OCI-LY3 (cell line): ENCODE measurements at regions not wholly inside any gene's neighbourhood (a gene's known extent, or its start where the extent isn't known, plus 50 kb on each side); places are given as distances from the start of the nearest gene placed in this dataset.

Experiments used
- EZH2phosphoT487 ChIP-seq: fragments of 200-600 bp; shearing (Covaris generic); IDR thresholded peaks from 2 replicates; pipeline ENCODE4 v1.6.1; 2018; ENCODE audit warnings: antibody characterized with exemption, mixed run types, low read depth
- TF ChIP-seq, protein P1 (sequence below): fragments of 200-600, 300-600 bp; sonication (generic); IDR thresholded peaks from 2 replicates; pipeline ENCODE4 v1.5.1; 2014; ENCODE audit warnings: antibody characterized with exemption, low read length, low read depth

- TF ChIP-seq, protein P1, sequence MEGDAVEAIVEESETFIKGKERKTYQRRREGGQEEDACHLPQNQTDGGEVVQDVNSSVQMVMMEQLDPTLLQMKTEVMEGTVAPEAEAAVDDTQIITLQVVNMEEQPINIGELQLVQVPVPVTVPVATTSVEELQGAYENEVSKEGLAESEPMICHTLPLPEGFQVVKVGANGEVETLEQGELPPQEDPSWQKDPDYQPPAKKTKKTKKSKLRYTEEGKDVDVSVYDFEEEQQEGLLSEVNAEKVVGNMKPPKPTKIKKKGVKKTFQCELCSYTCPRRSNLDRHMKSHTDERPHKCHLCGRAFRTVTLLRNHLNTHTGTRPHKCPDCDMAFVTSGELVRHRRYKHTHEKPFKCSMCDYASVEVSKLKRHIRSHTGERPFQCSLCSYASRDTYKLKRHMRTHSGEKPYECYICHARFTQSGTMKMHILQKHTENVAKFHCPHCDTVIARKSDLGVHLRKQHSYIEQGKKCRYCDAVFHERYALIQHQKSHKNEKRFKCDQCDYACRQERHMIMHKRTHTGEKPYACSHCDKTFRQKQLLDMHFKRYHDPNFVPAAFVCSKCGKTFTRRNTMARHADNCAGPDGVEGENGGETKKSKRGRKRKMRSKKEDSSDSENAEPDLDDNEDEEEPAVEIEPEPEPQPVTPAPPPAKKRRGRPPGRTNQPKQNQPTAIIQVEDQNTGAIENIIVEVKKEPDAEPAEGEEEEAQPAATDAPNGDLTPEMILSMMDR: no peak
- no peak for TF ChIP-seq EZH2phosphoT487
Observed at GRCh38 chr14:98249057-98249456, 1022.9 kb downstream of the BCL11B start.
